ENCODE measurements at regions not wholly inside any gene's neighbourhood (a gene's known extent, or its start where the extent isn't known, plus 50 kb on each side); places are given as distances from the start of the nearest gene placed in this dataset.

- no peak for TF ChIP-seq CTCF (IDR thresholded peaks at IDR 0.05; ENCODE audit: poor library complexity, severe bottlenecking)
- DNase-seq (ENCODE audit: low spot score): no peak
- Histone ChIP-seq H3K9me3 (ENCODE audit: severe bottlenecking) (no peaks in the 10 kb centered on the region), H3K27me3 (ENCODE audit: insufficient read depth, poor library complexity, severe bottlenecking) (no peaks in the 10 kb centered on the region), H3K4me3 (ENCODE audit: severe bottlenecking) (no peak overlapping the region), H3K27ac (ENCODE audit: poor library complexity, severe bottlenecking) (no peak overlapping the region), H3K36me3 (ENCODE audit: low read depth) (no peaks in the 10 kb centered on the region), H3K4me1 (ENCODE audit: insufficient read depth, poor library complexity, severe bottlenecking) (no peaks in the 10 kb centered on the region)
- no peak for ATAC-seq (ENCODE audit: low read depth)
Observed at GRCh38 chr18:1446765-1447164, 542.1 kb downstream of the ADCYAP1 start.

- Histone ChIP-seq H3K9me3 (ENCODE audit: severe bottlenecking) (no peaks in the 10 kb centered on the region), H3K4me1 (ENCODE audit: insufficient read depth, poor library complexity, severe bottlenecking) (no peaks in the 10 kb centered on the region), H3K27me3 (ENCODE audit: insufficient read depth, poor library complexity, severe bottlenecking) (no peaks in the 10 kb centered on the region), H3K27ac (ENCODE audit: poor library complexity, severe bottlenecking) (no peak overlapping the region), H3K36me3 (ENCODE audit: low read depth) (no peaks in the 10 kb centered on the region), H3K4me3 (ENCODE audit: severe bottlenecking) (no peak overlapping the region)
- no peak for TF ChIP-seq CTCF (IDR thresholded peaks at IDR 0.05; ENCODE audit: poor library complexity, severe bottlenecking)
- ATAC-seq (ENCODE audit: low read depth) (no peak), DNase-seq (ENCODE audit: low spot score) (no peak)
Observed at GRCh38 chr18:1452821-1453220, 548.1 kb downstream of the ADCYAP1 start.

- no peak for ATAC-seq (ENCODE audit: low read depth)
- DNase-seq (ENCODE audit: low spot score): no peak
- Histone ChIP-seq H3K4me3 (ENCODE audit: severe bottlenecking) (no peak overlapping the region), H3K4me1 (ENCODE audit: insufficient read depth, poor library complexity, severe bottlenecking) (no peaks in the 10 kb centered on the region), H3K27ac (ENCODE audit: poor library complexity, severe bottlenecking) (no peak overlapping the region), H3K27me3 (ENCODE audit: insufficient read depth, poor library complexity, severe bottlenecking) (no peaks in the 10 kb centered on the region), H3K36me3 (ENCODE audit: low read depth) (no peaks in the 10 kb centered on the region), H3K9me3 (ENCODE audit: severe bottlenecking) (no peaks in the 10 kb centered on the region)
- no peak for TF ChIP-seq CTCF (IDR thresholded peaks at IDR 0.05; ENCODE audit: poor library complexity, severe bottlenecking)
Observed at GRCh38 chr18:1455605-1456004, 550.9 kb downstream of the ADCYAP1 start.

- H3K36me3 ChIP-seq (ENCODE audit: low read depth): no peaks in the 10 kb centered on the region
- ATAC-seq (ENCODE audit: low read depth) (no peak), DNase-seq (ENCODE audit: low spot score) (no peak)
- H3K4me3 ChIP-seq (ENCODE audit: severe bottlenecking): no peak overlapping the region
- H3K27ac ChIP-seq (ENCODE audit: poor library complexity, severe bottlenecking): no peak overlapping the region
- TF ChIP-seq CTCF (IDR thresholded peaks at IDR 0.05; ENCODE audit: poor library complexity, severe bottlenecking): no peak
- H3K4me1 ChIP-seq (ENCODE audit: insufficient read depth, poor library complexity, severe bottlenecking): no peaks in the 10 kb centered on the region
- H3K9me3 ChIP-seq (ENCODE audit: severe bottlenecking): no peaks in the 10 kb centered on the region
- H3K27me3 ChIP-seq (ENCODE audit: insufficient read depth, poor library complexity, severe bottlenecking): no peaks in the 10 kb centered on the region
Observed at GRCh38 chr18:1458547-1458946, 553.9 kb downstream of the ADCYAP1 start.

GRCh38 chr18:1463981-1464380 lies 559.3 kb downstream of the ADCYAP1 start:
- DNase-seq (ENCODE audit: low spot score): no peak
- Histone ChIP-seq H3K27ac (ENCODE audit: poor library complexity, severe bottlenecking) (no peak overlapping the region), H3K27me3 (ENCODE audit: insufficient read depth, poor library complexity, severe bottlenecking) (no peaks in the 10 kb centered on the region), H3K9me3 (ENCODE audit: severe bottlenecking) (no peaks in the 10 kb centered on the region), H3K4me3 (ENCODE audit: severe bottlenecking) (no peak overlapping the region), H3K36me3 (ENCODE audit: low read depth) (no peaks in the 10 kb centered on the region), H3K4me1 (ENCODE audit: insufficient read depth, poor library complexity, severe bottlenecking) (no peaks in the 10 kb centered on the region)
- no peak for ATAC-seq (ENCODE audit: low read depth)
- TF ChIP-seq CTCF (IDR thresholded peaks at IDR 0.05; ENCODE audit: poor library complexity, severe bottlenecking): no peak
